ENCODE measurements at regions not wholly inside any gene's neighbourhood (a gene's known extent, or its start where the extent isn't known, plus 50 kb on each side); places are given as distances from the start of the nearest gene placed in this dataset.

DNA sequence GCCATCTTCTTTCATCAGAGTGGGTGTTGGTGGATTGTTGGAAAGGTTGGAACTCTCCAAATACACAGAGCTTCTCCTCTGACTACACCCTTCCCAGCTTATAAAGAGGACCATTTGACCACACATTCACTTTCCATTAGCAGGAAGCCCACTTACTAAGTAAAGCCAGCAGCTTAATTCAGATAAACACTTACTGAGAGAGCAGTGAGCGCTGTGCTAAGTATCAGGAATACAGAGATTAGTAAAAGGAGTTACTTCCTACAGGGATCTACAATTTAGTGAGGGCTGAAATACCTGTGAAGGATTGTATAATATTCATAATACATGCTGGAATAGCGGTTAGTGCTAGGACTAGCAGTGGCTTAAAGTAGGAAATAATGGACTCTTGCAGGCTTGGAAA lies 343.0 kb downstream of the NYAP2 start:
- DNase-seq (ENCODE audit: extremely low read depth in 1 of 2, low read depth in 1 of 2): no peak

DNA sequence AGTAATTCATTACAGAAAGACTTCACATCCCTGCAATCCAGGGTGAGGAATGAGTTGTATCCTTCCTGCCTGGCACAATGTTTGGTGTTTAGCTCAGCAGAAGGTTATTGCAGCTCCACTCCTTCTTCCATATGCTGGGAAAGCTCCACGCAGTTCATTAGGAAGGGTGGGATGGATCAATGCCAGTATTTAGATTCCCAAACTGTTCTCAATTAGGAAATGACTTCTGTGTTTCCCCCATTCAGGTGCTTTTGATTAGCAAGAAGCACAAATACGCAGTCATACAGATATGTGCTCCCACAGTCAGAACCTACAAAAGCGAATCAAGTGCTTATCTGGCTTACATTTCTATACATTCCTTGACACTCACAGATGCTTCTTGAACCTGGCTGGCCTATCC lies 340.6 kb downstream of the NYAP2 start:
- DNase-seq (ENCODE audit: extremely low read depth in 1 of 2, low read depth in 1 of 2): no peak

DNA sequence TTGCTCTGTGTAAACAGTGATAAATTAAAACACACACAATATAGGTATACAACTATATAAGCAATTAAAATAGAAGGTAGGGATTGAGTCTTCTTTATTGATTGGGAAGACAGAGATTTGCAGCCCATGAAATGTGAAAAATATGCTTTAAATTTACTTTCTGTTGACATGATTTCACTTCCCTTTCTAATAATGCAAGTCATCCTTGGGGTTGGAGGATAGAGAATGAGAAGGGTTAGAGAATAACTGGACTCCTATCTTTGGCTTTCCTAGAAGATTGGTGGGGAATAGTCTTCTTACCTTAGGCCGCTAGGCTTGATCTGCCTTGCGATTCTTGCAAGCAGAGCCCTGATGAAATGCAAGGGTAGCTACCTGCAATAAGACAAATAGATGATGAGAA lies 339.8 kb downstream of the NYAP2 start:
- no peak for DNase-seq (ENCODE audit: extremely low read depth in 1 of 2, low read depth in 1 of 2)

DNA sequence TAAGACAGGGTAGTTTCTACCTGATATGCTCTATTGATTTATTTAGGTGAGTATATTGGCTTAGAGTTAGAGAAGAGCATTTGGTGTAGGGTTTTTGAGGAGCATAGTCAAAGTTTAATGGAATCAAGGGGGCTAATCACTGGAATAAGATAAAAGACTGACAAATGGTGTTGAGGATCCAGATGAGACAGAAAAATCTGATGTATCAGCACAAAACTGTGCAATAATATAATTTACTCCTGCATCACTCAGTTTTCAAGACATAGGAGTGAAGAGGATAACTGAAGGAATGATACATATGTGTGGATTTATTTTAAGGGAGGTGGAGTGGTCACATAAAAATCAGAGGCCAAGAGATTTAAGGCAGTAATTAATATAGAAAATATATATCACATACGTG lies 339.2 kb downstream of the NYAP2 start:
- DNase-seq (ENCODE audit: extremely low read depth in 1 of 2, low read depth in 1 of 2): no peak

DNA sequence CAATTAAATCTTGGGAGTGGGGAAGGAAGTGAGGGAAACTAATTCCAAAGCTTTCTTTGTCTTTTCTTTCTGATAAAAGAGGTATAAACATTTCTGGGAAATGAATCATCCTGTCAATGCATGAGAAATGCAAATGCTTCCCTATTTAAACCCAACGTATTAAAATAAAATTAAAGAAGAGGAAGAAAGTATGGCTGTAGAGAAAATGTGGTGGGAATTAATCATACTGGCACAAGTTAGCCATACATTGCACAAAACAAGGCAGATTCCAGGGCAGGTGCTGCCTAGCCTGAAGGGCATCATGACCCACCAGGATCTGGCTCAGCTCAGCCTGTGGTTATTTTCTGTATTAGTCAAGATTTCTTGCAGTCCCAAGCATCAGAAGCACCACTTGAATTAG lies 338.0 kb downstream of the NYAP2 start:
- DNase-seq (ENCODE audit: extremely low read depth in 1 of 2, low read depth in 1 of 2): no peak

DNA sequence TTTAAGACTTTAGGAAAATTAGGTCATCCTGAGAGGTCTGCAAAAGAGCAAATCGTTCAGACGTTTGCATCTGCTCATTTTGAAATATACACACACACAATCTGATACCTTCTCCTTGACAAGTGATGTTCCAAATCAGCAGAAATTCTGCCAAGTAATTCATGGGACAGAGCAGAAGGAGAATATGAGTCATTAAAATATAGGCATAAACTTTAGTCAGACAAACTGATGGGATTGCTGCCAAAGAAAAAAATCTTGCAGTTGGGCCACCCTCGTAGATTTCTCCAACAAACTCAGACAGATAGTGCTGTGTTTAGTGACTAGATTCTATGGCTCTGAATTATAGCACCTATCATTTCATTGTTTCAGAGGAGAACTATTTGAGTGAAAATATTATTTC lies 336.3 kb downstream of the NYAP2 start:
- DNase-seq (ENCODE audit: extremely low read depth in 1 of 2, low read depth in 1 of 2): no peak

DNA sequence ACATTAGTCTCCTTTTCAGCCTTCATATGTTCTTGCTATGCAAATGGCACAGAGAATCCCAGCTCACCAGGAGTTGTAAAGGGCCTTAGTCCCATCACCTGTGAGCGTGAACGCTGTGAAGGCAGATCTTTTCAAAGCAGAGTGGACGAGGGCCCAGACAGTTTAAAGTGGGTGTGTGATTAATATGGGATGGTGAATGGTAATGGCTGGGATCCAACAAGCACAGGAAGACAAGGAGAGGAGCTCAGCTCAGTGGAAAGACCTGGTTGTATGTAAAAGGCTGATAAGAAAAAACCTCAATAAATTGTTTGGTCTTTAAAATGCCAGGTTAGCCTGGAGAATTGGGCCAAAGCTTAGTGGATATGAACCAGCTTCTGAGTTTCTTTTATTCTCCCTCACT lies 326.2 kb downstream of the NYAP2 start:
- DNase-seq (ENCODE audit: extremely low read depth in 1 of 2, low read depth in 1 of 2): no peak
